HUES48 (cell line): ENCODE measurements at regions not wholly inside any gene's neighbourhood (a gene's known extent, or its start where the extent isn't known, plus 50 kb on each side); places are given as distances from the start of the nearest gene placed in this dataset.

Experiments
- H3K27ac ChIP-seq: one replicate; pipeline ENCODE4 v1.7.0; 2013; ENCODE audit warnings: low read depth, low read length, inconsistent platforms
- H3K27me3 ChIP-seq: 2 replicates; pipeline ENCODE4 v1.6.1; 2013; ENCODE audit warnings: mild to moderate bottlenecking, low read length; ENCODE audit not compliant: control insufficient read depth, insufficient read depth
- H3K36me3 ChIP-seq: 2 replicates; pipeline ENCODE4 v1.6.1; 2013; ENCODE audit warnings: low read length; ENCODE audit not compliant: control insufficient read depth, insufficient read depth
- H3K4me1 ChIP-seq: 2 replicates; pipeline ENCODE4 v1.6.1; 2013; ENCODE audit warnings: mild to moderate bottlenecking, low read length; ENCODE audit not compliant: control insufficient read depth, insufficient read depth
- H3K4me3 ChIP-seq: 2 replicates; pipeline ENCODE4 v1.5.1; 2013; ENCODE audit warnings: mild to moderate bottlenecking, low read depth, low read length
- H3K9ac ChIP-seq: 2 replicates; pipeline ENCODE4 v1.6.1; 2013; ENCODE audit warnings: mild to moderate bottlenecking, low read depth, low read length, moderate library complexity
- H3K9me3 ChIP-seq: 2 replicates; pipeline ENCODE4 v1.6.1; 2013; ENCODE audit warnings: low read length; ENCODE audit not compliant: control insufficient read depth, insufficient read depth

DNA sequence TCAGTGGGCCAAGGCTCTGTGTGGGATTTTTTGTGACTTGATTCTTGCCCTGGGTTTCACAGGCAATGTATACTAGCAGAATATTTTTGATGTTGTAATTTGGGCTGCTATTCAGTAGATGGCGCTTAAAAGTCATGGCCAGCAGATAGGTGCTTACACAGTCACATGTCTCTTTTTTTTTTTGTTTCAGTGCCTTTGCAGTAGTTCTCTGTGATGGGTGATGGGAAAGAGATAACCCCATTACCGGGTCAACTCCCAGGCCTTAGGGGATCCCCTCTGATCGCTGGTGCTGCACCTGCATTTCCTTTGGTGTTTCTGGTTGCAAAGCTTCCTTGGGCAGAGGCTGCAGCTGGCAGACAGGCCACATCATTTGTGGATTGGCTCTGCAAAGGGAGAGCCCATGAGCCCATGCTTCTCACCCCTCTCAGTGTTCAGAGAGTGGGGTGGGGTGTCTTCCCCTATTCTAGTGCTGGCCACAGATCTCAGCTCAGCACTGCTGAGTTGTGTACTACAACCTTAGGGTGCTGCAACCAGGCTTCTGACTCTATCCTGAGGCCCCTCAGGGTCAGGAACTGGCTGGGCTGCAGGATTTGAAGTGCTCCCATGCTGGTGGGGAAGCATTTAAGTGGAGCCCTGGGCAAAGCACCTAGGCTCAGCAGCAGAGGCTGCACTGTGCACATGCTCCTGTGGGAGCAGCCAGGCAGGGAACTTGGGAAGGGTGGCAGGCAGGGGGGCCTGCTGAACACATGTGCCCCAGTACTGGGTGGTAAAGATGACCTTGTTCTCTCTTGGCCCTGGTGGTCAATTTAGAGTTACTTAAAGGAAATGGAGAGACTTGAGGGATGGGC is 219.8 kb upstream of the SPHKAP start:
- H3K4me3 ChIP-seq, result no peak overlapping the region
- peaks cover 25% of the 10 kb centered on the region for H3K9me3 ChIP-seq
- no peaks in the 10 kb centered on the region for H3K36me3 ChIP-seq
- H3K27ac ChIP-seq, result no peak overlapping the region
- no peaks in the 10 kb centered on the region for H3K4me1 ChIP-seq
- no peaks in the 10 kb centered on the region for H3K27me3 ChIP-seq
- H3K9ac ChIP-seq, result no peak overlapping the region

- Histone ChIP-seq H3K4me1 (no peaks in the 10 kb centered on the region), H3K9me3 (peaks cover 9% of the 10 kb centered on the region), H3K27ac (no peak overlapping the region), H3K36me3 (no peaks in the 10 kb centered on the region), H3K9ac (no peak overlapping the region), H3K27me3 (no peaks in the 10 kb centered on the region), H3K4me3 (no peak overlapping the region)
Measured at GRCh38 chr2:228387776-228388175, 206.3 kb upstream of the SPHKAP start.

GRCh38 chr2:228378696-228379425 is 197.4 kb upstream of the SPHKAP start:
- Histone ChIP-seq H3K4me3 (no peak overlapping the region), H3K27me3 (no peaks in the 10 kb centered on the region), H3K9me3 (no peaks in the 10 kb centered on the region), H3K27ac (no peak overlapping the region), H3K36me3 (no peaks in the 10 kb centered on the region), H3K4me1 (no peaks in the 10 kb centered on the region), H3K9ac (no peak overlapping the region)

GRCh38 chr2:228378233-228378632 is 196.7 kb upstream of the SPHKAP start:
- no peaks in the 10 kb centered on the region for H3K27me3 ChIP-seq
- no peak overlapping the region for H3K4me3 ChIP-seq
- no peak overlapping the region for H3K27ac ChIP-seq
- no peaks in the 10 kb centered on the region for H3K4me1 ChIP-seq
- no peaks in the 10 kb centered on the region for H3K36me3 ChIP-seq
- H3K9ac ChIP-seq, result no peak overlapping the region
- no peaks in the 10 kb centered on the region for H3K9me3 ChIP-seq

DNA sequence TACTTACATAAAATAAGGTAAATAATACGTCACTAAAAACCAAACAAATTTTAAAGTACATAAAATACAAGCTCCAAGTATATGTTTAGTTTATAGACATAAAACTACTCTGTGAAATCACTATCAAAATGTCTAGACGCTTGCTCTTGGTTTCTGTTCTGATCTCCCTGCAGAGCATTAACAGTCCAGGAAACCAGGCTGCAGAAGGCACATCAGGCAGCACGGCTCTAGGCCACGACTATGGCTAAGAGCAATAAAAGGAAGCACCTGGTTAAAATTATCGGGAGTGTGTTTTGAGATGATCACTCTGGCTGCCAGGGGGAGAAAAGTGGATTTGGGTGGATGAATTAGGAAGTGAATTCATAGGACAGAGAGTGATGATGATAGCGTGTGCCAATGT is 196.0 kb upstream of the SPHKAP start:
- H3K9me3 ChIP-seq, result no peaks in the 10 kb centered on the region
- H3K27me3 ChIP-seq, result no peaks in the 10 kb centered on the region
- no peak overlapping the region for H3K9ac ChIP-seq
- no peak overlapping the region for H3K4me3 ChIP-seq
- no peaks in the 10 kb centered on the region for H3K4me1 ChIP-seq
- H3K27ac ChIP-seq, result no peak overlapping the region
- no peaks in the 10 kb centered on the region for H3K36me3 ChIP-seq

DNA sequence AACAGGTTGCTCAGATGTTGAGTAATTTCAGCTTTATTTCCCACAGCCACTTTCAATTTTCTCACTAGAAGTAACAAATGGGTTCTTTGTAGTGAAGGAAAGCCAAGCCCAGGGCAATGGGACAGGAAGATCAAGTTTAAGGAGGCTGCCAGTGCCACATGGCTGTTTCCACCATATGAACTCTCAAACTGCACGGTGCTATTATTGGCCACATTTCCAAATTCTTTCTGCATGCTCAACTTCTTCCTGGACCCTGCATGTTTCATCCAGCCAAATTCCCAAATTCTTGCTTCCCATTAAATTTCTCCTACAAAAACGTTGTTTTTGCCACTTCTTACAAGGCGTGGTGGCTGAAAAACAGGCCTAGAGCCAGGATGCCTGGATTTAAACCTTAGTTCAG is 193.3 kb upstream of the SPHKAP start:
- H3K9me3 ChIP-seq, result no peaks in the 10 kb centered on the region
- H3K27ac ChIP-seq, result no peak overlapping the region
- no peak overlapping the region for H3K4me3 ChIP-seq
- no peaks in the 10 kb centered on the region for H3K4me1 ChIP-seq
- H3K27me3 ChIP-seq, result no peaks in the 10 kb centered on the region
- no peaks in the 10 kb centered on the region for H3K36me3 ChIP-seq
- H3K9ac ChIP-seq, result no peak overlapping the region

GRCh38 chr2:228373191-228373590 is 191.7 kb upstream of the SPHKAP start:
- Histone ChIP-seq H3K9me3 (no peaks in the 10 kb centered on the region), H3K36me3 (no peaks in the 10 kb centered on the region), H3K9ac (no peak overlapping the region), H3K4me1 (no peaks in the 10 kb centered on the region), H3K4me3 (no peak overlapping the region), H3K27me3 (no peaks in the 10 kb centered on the region), H3K27ac (no peak overlapping the region)

- Histone ChIP-seq H3K36me3 (no peaks in the 10 kb centered on the region), H3K9me3 (no peaks in the 10 kb centered on the region), H3K27ac (no peak overlapping the region), H3K9ac (no peak overlapping the region), H3K4me1 (no peaks in the 10 kb centered on the region), H3K27me3 (no peaks in the 10 kb centered on the region), H3K4me3 (no peak overlapping the region)
Measured at GRCh38 chr2:228372212-228372611, 190.7 kb upstream of the SPHKAP start.

- H3K9ac ChIP-seq, result no peak overlapping the region
- no peak overlapping the region for H3K27ac ChIP-seq
- no peaks in the 10 kb centered on the region for H3K9me3 ChIP-seq
- H3K4me3 ChIP-seq, result no peak overlapping the region
- H3K36me3 ChIP-seq, result no peaks in the 10 kb centered on the region
- no peaks in the 10 kb centered on the region for H3K4me1 ChIP-seq
- no peaks in the 10 kb centered on the region for H3K27me3 ChIP-seq
Measured at GRCh38 chr2:228369400-228370031, 188.0 kb upstream of the SPHKAP start.

- H3K27ac ChIP-seq, result no peak overlapping the region
- H3K9me3 ChIP-seq, result no peaks in the 10 kb centered on the region
- H3K4me3 ChIP-seq, result no peak overlapping the region
- no peaks in the 10 kb centered on the region for H3K4me1 ChIP-seq
- H3K9ac ChIP-seq, result no peak overlapping the region
- H3K36me3 ChIP-seq, result no peaks in the 10 kb centered on the region
- no peaks in the 10 kb centered on the region for H3K27me3 ChIP-seq
Measured at GRCh38 chr2:228367356-228367755, 185.9 kb upstream of the SPHKAP start.

GRCh38 chr2:228359473-228359872 is 178.0 kb upstream of the SPHKAP start:
- Histone ChIP-seq H3K36me3 (no peaks in the 10 kb centered on the region), H3K4me3 (no peak overlapping the region), H3K9me3 (no peaks in the 10 kb centered on the region), H3K27ac (no peak overlapping the region), H3K27me3 (no peaks in the 10 kb centered on the region), H3K9ac (no peak overlapping the region), H3K4me1 (no peaks in the 10 kb centered on the region)
